ENCODE measurements at regions not wholly inside any gene's neighbourhood (a gene's known extent, or its start where the extent isn't known, plus 50 kb on each side); places are given as distances from the start of the nearest gene placed in this dataset.

DNA sequence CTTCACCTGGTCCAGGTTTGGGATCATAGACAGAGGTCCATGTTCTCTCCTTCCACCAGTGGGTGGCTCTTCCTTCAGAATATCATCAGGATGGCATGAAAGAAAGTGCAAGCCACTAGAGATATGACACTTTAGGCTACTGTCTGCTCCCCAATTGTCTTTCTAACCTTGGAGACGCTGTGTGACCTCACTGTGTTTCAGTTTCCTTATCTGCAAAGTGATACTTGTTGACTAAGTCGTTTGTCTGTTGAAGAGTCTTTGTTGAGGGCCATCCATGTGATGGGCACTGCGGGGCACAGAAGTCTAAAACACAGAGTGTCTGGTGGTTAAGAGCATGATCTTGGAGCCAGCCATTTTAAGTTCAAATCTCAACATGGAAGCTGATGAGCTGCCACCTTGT, 259.9 kb upstream of the THSD7B start:
- Mint-ChIP-seq H3K4me1 (ENCODE audit: low read depth) (peaks cover 5% of the 10 kb centered on the region), H3K27me3 (no peaks in the 10 kb centered on the region), H3K4me3 (ENCODE audit: low read depth) (no peak overlapping the region), H3K9me3 (ENCODE audit: low read depth) (no peaks in the 10 kb centered on the region), H3K27ac (no peak overlapping the region), H3K36me3 (ENCODE audit: insufficient read depth) (no peaks in the 10 kb centered on the region)
- DNase-seq (ENCODE audit: low spot score, unreplicated experiment), result no peak
- TF ChIP-seq CTCF (IDR thresholded peaks at IDR 0.05; ENCODE audit: unreplicated experiment), result no peak

DNA sequence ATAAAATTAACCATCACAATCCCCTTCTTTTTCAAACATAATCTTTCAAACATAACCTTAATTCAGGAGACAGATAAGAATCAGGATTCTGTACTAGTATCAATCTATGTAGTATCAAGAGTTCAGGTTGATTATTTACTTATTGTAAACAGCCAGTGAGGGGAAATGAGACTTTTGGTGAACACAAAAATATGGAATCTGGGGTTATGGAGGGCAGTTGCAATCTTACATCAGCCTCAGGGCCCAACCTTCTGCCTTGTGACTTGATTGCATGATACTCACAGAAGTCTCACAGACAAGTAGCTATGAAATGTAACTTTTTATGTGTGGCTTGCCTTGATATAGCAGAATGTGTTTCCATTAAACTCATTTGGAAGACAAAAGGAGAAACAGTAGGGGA, 262.7 kb upstream of the THSD7B start:
- Mint-ChIP-seq H3K4me1 (ENCODE audit: low read depth) (peaks cover 5% of the 10 kb centered on the region), H3K27ac (no peak overlapping the region), H3K27me3 (no peaks in the 10 kb centered on the region), H3K9me3 (ENCODE audit: low read depth) (no peaks in the 10 kb centered on the region), H3K4me3 (ENCODE audit: low read depth) (no peak overlapping the region), H3K36me3 (ENCODE audit: insufficient read depth) (no peaks in the 10 kb centered on the region)
- DNase-seq (ENCODE audit: low spot score, unreplicated experiment), result no peak
- TF ChIP-seq CTCF (IDR thresholded peaks at IDR 0.05; ENCODE audit: unreplicated experiment), result no peak

DNA sequence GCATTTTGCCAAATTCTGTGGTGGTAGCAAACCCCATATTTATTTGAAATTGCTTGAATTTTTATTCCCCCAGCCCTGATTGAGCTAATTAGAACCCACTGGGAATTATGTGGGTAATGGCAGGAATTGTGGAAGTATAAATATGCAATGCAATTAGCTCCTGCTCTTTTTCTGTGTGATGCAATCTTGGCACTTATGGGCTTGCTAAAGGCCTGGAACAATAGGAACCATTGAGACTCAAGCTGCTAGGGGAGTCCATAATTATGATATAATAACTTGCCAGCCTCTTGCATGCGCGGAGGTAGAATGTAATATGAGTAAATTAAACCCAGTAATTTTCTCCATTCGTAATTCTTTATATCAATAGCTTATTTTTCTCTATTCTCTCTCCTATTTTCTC, 267.6 kb upstream of the THSD7B start:
- Mint-ChIP-seq H3K4me1 (ENCODE audit: low read depth) (peaks cover 4% of the 10 kb centered on the region), H3K9me3 (ENCODE audit: low read depth) (no peaks in the 10 kb centered on the region), H3K4me3 (ENCODE audit: low read depth) (no peak overlapping the region), H3K27ac (no peak overlapping the region), H3K36me3 (ENCODE audit: insufficient read depth) (no peaks in the 10 kb centered on the region), H3K27me3 (peaks cover 25% of the 10 kb centered on the region)
- no peak for TF ChIP-seq CTCF (IDR thresholded peaks at IDR 0.05; ENCODE audit: unreplicated experiment)
- no peak for DNase-seq (ENCODE audit: low spot score, unreplicated experiment)

GRCh38 chr2:136496966-136497365, 268.4 kb upstream of the THSD7B start:
- H3K36me3 Mint-ChIP-seq (ENCODE audit: insufficient read depth), result no peaks in the 10 kb centered on the region
- H3K27me3 Mint-ChIP-seq, result peaks cover 30% of the 10 kb centered on the region
- no peaks in the 10 kb centered on the region for H3K4me1 Mint-ChIP-seq (ENCODE audit: low read depth)
- DNase-seq (ENCODE audit: low spot score, unreplicated experiment), result no peak
- no peak for TF ChIP-seq CTCF (IDR thresholded peaks at IDR 0.05; ENCODE audit: unreplicated experiment)
- no peaks in the 10 kb centered on the region for H3K9me3 Mint-ChIP-seq (ENCODE audit: low read depth)
- no peak overlapping the region for H3K27ac Mint-ChIP-seq
- no peak overlapping the region for H3K4me3 Mint-ChIP-seq (ENCODE audit: low read depth)

DNA sequence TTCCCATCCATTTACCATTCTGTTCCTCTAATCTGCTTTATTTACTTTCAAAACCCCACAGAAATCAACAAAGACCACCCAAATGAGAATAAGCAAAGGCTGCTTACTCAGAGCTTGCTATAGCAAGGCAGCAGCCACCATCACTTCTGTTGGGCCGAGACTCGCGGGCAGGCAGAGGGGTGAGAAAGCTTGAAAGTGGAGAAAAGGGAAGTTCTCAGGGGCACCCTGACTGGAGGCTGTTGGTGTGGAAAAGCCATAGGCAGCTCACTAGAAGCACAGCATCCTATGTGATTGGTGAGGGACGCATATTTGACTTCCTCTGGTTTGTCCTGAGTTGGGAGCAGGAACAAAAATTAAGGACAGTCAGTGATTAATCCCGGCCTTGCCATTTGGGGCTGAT, 269.7 kb upstream of the THSD7B start:
- no peak overlapping the region for H3K27ac Mint-ChIP-seq
- TF ChIP-seq CTCF (IDR thresholded peaks at IDR 0.05; ENCODE audit: unreplicated experiment), result no peak
- H3K4me1 Mint-ChIP-seq (ENCODE audit: low read depth), result no peaks in the 10 kb centered on the region
- no peak for DNase-seq (ENCODE audit: low spot score, unreplicated experiment)
- peaks cover 40% of the 10 kb centered on the region for H3K27me3 Mint-ChIP-seq
- no peaks in the 10 kb centered on the region for H3K9me3 Mint-ChIP-seq (ENCODE audit: low read depth)
- no peaks in the 10 kb centered on the region for H3K36me3 Mint-ChIP-seq (ENCODE audit: insufficient read depth)
- no peak overlapping the region for H3K4me3 Mint-ChIP-seq (ENCODE audit: low read depth)
